NCI-H146 treated with DMSO at 0.1 percent for 48 hours (cell line): ENCODE measurements at regions not wholly inside any gene's neighbourhood (a gene's known extent, or its start where the extent isn't known, plus 50 kb on each side); places are given as distances from the start of the nearest gene placed in this dataset.

Experiments
- DNase-seq: peaks from one replicate; lab custom pipeline; 2025; ENCODE audit not compliant: unreplicated experiment; lab: John Stamatoyannopoulos, UW

DNA sequence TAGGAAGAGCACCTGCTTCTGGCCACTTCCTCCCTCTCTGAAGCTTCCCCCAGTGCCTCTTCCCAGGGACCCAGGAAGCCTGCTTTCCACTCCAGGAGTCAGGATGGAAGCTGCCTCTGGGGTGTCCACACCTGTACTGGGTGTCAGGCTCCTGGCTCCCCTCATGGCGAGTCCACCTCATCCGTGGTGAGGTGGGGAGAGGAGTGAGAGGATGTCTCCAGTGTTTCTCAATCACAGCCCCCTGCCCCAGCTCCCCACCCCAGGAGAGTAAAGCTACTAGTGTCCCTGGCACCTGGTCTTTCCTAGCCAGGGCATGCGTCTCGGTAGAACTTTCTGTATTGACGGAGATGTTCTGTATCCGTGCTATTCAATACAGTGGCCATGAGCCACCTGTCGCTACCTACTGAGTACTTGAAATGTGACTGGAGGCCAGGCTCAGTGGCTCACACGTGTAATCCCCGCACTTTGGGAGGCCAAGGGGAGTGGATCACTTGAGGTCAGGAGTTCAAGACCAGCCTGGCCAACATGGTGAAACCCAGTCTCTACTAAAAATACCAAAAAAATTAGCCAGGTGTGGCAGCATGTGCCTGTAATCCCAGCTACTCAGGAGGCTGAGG, 171.2 kb upstream of the HAAO start:
- no peak for DNase-seq

DNA sequence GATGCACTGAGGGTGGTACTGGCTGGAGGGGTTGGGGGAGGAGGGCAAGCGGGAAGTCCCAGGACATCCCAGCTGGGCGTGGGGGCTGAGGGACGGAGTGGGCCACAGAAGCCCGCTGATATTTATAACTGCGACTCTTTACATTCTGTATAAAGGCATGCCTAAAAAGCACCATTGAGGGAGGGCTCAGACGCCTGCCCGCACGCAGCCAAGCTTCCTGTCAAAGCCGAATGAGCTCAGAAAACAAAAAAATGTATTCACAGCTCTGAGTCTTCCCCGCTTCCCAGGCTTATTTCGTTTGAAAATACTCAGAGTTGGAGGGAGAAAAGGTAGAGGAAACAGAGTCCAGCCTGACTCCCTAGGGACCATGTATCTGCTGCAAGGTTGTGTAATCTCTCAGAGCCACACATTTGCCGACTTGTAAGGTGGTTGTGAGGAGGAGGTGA, 170.1 kb upstream of the HAAO start:
- no peak for DNase-seq

GRCh38 chr2:42961961-42962360, 169.6 kb upstream of the HAAO start:
- no peak for DNase-seq

GRCh38 chr2:42961385-42961811, 169.0 kb upstream of the HAAO start:
- DNase-seq, result no peak

DNA sequence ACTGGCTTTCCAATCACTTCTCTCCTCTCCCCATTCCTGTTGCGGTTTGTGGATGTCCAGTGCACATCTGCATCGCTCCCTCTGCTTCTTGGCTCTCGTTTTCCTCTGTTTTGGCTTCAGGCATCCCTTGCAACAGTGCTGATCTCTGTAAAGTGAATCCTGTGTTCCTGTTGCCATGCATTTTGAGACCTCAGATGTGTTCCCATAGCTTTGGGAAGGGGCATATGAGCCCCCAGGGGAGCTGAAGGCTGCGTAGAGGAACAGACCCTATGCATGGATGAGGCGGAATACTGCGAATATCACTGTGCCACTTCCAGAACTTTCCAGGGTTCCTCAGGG, 168.4 kb upstream of the HAAO start:
- no peak for DNase-seq

DNA sequence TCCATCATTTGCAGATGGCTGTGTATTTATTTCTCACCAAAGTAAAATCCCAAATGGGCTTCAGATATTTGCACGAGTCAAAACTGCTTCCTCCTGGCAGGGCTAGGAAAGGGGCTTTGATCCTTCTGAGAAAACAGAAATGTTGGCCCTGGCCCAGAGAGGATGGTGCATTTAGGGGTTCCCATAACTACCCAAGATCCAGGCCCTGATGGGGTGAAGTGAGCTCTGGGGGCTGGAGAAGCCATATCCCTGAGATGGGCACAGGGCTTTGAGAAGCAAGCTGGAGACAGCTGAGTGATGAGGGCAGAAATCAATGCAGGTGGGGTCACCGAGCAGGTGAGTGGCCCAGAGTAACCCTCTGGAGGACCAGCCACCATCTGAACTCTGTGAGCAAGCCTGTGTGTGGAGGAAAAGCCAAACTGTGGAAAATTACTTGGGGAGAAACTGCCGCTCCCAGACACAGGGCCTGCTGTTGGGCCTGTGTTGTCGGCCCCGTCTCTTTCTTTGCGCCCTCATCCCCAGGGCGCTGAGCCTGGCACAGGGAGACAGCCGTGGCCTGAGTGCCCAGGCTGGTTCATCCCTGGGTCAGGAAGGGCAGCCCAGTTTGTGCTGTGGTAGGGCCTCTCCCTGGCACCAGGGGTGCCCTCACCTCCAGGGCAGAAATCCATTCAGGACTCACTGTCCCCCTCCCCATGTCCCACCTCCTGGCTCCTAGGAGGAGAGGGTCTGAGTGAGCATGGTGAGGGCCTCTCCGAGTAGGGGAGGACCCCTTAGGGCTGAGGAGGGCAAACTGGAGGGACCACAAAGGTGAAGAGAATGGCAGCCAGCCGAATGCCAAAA, 167.8 kb upstream of the HAAO start:
- DNase-seq, result no peak

DNA sequence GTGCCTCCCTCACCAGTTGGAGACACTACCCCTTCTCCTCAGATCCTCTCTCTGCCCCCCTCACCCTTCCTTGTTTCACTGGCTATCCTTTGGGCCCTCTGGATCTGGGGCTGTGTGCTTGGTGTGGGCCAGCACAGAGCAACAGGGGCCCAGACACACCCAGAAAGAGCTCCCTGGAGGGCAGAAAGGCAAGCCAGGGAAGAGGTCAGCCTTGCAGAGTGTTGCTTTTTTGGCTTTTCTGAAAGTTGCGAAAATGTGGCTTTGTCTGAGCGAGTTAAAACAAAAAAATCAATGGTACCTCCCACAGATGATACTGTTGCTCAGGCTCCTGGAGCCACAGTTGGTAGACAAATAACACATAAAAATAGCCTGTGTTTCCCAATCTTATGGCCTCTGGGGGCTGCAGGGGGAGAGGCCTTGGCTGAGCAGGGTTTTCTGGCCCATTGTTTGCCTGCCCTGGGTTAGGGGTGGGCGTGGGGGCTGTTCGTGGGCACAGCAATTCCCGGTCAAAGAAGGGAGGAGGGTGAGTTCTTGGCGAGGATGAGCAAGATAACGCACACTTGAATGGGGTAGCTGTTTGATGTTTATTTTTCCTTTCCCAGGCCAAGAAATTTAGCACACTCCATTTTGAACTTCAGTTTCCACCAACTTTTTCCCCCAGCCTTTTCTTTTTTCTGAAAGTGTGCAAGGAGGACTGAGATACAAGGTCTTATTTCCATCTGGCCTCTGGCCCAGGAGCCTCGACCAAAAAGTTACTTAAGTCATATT, 167.0 kb upstream of the HAAO start:
- no peak for DNase-seq

DNA sequence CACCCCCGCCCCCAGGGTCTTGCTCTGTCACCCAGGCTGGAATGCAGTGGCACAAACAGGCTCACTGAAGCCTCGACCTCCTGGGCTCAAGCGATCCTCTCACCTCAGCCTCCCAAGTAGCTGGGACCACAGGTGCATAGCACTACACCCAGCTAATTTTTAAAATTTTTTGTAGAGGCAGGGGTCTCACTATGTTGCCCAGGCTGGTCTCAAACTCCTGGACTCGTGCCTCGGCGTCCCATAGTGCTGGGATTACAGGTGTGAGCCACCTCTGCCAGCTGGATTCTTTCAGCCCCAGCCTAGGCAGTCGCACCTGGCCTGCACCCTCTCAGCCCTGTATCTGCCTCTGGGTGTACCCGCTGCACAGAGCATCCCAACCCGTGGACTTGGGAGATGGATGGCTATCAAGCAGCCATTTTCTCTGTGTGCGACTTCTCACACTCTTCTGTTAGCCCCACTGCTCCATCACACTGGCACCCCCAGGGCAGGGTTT, 166.4 kb upstream of the HAAO start:
- DNase-seq, result no peak

DNA sequence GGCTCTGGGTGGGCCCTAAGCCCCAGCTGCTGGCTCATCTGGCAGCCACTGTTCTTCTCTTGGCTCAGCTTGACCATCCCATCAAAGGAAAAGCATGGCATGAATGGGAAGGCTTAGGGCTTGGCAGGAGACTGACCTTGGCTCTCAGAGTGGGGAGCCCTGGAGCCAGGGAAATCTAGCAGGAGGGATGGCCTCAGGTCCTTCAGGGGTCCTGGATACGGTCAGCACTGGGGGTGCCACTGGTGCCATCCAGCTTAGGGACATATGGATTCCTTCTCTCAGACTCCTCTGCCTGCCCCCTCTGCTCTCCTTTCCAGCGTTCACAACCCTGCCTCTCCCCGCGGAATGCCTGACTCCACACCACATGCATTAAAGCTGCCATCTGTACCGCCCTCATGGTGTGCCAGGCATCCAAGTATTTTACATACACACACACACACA, 165.5 kb upstream of the HAAO start:
- DNase-seq, result no peak

DNA sequence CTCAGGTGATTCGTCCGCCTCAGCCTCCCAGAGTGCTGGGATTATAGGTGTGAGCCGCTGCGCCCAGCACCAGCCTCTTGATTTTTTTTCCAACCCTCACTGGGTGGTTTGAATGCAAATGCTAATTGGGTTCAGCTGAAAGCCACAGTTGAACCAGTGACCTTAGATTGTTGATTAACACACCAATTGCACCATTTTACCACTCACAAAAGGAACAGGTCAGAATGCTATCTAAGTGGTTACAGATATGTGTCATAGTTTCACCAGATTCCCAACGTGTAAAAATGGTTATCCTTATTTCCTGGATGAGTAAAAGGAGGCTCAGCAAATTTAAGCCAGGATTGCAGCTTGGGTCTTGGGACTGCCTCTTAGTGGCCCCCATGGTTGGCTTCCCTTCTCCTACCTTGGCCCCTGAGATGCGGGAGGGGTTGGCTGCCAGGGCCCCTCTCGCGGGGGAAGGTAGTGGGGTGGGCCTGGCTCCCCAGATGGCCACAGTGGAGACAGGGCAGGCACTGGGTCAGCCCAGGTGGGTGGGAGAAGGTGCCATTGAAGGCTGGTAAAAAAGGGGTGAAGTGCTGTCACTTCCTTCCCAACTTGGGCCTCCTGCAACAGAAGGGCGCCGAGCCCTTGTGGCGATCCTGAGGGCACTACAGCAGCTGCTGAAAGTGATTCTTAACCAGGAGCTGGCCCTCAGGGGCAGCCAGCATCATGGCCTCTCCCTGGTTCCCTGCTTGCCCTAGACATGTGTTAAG, 164.9 kb upstream of the HAAO start:
- no peak for DNase-seq

DNA sequence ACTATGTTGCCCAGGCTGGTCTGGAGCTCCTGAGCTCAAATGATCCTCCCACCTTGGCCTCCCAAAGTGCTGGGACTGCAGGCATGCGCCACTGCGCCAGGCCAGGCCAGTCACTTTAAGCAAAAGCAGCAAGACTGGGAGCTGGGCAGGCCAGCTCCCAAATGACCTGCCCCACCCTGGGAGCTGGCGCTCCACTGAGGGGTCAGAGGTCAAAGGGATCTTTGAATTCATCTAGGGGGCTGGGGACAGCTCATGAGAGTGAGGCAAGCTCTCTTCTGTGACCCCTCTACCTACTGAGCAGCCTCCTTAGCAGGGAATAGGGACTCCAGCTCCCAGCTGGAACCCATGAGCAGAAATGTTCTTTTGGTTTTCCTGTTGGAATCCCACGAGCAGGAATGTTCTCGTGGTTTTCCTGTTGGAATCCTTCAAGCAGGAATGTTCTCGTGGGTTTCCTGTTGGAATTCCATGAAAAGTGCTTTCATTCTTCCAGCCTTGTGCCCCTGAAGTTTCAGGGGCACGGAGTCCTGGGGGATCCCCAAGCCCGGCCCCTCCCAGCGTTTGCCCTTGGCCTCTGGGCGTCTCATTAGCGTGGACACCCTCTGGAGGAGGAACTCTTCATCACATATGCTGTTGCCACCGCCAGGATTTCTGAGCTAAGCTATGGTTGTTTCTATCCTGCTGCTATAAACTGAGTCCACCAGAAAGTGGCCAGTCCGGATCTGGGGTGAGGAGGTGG, 162.0 kb upstream of the HAAO start:
- no peak for DNase-seq

DNA sequence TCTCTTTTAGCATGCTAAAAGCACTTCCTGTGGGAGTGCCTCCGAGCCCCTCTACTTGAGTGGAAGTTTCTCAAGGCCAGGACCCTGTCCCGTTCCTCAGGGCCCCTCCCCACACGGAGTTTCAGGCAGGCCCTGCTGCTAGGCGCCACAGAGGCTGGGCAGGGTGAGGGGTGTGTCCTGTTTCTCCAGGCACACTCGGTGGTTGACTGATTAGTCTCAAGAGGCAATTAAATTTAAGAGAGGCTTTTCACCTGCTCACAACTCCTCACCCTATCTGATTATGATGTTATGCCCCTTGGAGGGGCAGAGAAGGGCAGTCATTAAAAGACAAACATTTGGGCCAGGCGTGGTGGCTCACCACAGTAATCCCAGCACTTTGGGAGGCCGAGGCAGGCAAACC, 160.8 kb upstream of the HAAO start:
- no peak for DNase-seq

GRCh38 chr2:42951263-42951938, 159.0 kb upstream of the HAAO start:
- DNase-seq, result no peak

GRCh38 chr2:42949125-42949524, 156.7 kb upstream of the HAAO start:
- DNase-seq, result no peak

- DNase-seq, result no peak
Observed at GRCh38 chr2:42947809-42948600, 155.6 kb upstream of the HAAO start.

- DNase-seq, result no peak
Observed at GRCh38 chr2:42944779-42945415, 152.5 kb upstream of the HAAO start.

DNA sequence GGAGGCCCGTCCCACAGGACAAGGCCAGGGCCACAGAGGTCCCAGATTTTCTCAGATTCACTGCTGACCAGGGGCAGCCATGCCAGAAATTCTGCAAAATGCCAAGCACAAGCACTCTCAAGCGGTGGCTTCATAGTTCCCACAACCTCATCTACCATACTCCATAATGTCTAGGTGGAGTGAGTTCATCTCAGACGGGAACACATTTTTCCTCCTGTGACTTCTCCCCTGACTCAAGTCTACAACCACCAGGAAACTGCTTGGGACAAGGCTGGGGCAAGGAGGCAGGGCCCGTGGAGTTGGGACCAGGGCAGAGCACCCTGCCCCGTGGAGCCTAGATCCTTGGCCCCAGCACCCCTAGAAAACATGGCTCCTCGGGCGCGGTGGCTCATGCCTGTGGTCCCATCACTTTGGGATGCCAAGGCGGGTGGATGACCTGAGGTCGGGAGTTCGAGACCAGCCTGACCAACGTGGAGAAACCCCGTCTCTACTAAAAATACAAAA, 150.7 kb upstream of the HAAO start:
- no peak for DNase-seq

GRCh38 chr2:42942214-42942989, 150.0 kb upstream of the HAAO start:
- no peak for DNase-seq
